ENCODE measurements at regions not wholly inside any gene's neighbourhood (a gene's known extent, or its start where the extent isn't known, plus 50 kb on each side); places are given as distances from the start of the nearest gene placed in this dataset.

- TF ChIP-seq CTCF (conservative IDR thresholded peaks at IDR 0.05): no peak
Measured at GRCh38 chr5:133786420-133786819, 174.1 kb upstream of the FSTL4 start.

GRCh38 chr5:133785182-133785581 is 172.8 kb upstream of the FSTL4 start:
- Mint-ChIP-seq H3K4me1 (peaks cover 35% of the 10 kb centered on the region), H3K27ac (no peak overlapping the region), H3K36me3 (ENCODE audit: low read depth) (no peaks in the 10 kb centered on the region), H3K4me3 (no peak overlapping the region), H3K9me3 (no peaks in the 10 kb centered on the region), H3K27me3 (ENCODE audit: insufficient read depth) (peaks cover 2% of the 10 kb centered on the region)
- H3K4me3 ChIP-seq (ENCODE audit: low read length): no peak overlapping the region
- peak; percentile 62 for TF ChIP-seq CTCF (conservative IDR thresholded peaks at IDR 0.05)
- no peaks in the 10 kb centered on the region for H3K27me3 ChIP-seq (ENCODE audit: control insufficient read depth, insufficient read depth, low read length, poor library complexity, severe bottlenecking)
- peak; percentile 68 for DNase-seq
- WGBS, 2 experiments (ENCODE audit: insufficient coverage in 1 of 2, insufficient read length in 1 of 2): 67% methylated on average over 3 of the region's 3 CpGs; no CpG with 5 or more reads in 1 of the 2 experiments
- H3K9me3 ChIP-seq (ENCODE audit: control insufficient read depth, low read length): no peaks in the 10 kb centered on the region
- no peak overlapping the region for H3K9ac ChIP-seq (ENCODE audit: extremely low read depth, low read length, poor library complexity, severe bottlenecking)
- peaks cover 3% of the 10 kb centered on the region for H3K4me1 ChIP-seq (ENCODE audit: control insufficient read depth, insufficient read depth, low read length)
- H3K36me3 ChIP-seq (ENCODE audit: control insufficient read depth, insufficient read depth, low read length): no peaks in the 10 kb centered on the region
- no peak overlapping the region for H3K27ac ChIP-seq (ENCODE audit: low read depth, low read length)

More at GRCh38 chr5:133786420-133786819, 174.1 kb upstream of the FSTL4 start:
- no peaks in the 10 kb centered on the region for H3K36me3 ChIP-seq (ENCODE audit: control insufficient read depth, insufficient read depth, low read length)
- H3K27me3 ChIP-seq (ENCODE audit: control insufficient read depth, insufficient read depth, low read length, poor library complexity, severe bottlenecking): no peaks in the 10 kb centered on the region
- no peak overlapping the region for H3K4me3 ChIP-seq (ENCODE audit: low read length)
- peak; percentile 67 for DNase-seq
- no peaks in the 10 kb centered on the region for H3K36me3 Mint-ChIP-seq (ENCODE audit: low read depth)
- WGBS, 2 experiments (ENCODE audit: insufficient coverage in 1 of 2, insufficient read length in 1 of 2): 59 to 76% methylated on average over 4 of the region's 4 CpGs
- no peaks in the 10 kb centered on the region for H3K9me3 Mint-ChIP-seq
- H3K9me3 ChIP-seq (ENCODE audit: control insufficient read depth, low read length): no peaks in the 10 kb centered on the region
- peaks cover 3% of the 10 kb centered on the region for H3K4me1 ChIP-seq (ENCODE audit: control insufficient read depth, insufficient read depth, low read length)
- H3K27me3 Mint-ChIP-seq (ENCODE audit: insufficient read depth): peaks cover 2% of the 10 kb centered on the region
- no peak overlapping the region for H3K27ac ChIP-seq (ENCODE audit: low read depth, low read length)
- H3K27ac Mint-ChIP-seq: no peak overlapping the region
- no peak overlapping the region for H3K9ac ChIP-seq (ENCODE audit: extremely low read depth, low read length, poor library complexity, severe bottlenecking)
- peaks cover 45% of the 10 kb centered on the region for H3K4me1 Mint-ChIP-seq
- H3K4me3 Mint-ChIP-seq: no peak overlapping the region

GRCh38 chr5:133783481-133783880 is 171.1 kb upstream of the FSTL4 start:
- no peak for TF ChIP-seq CTCF (conservative IDR thresholded peaks at IDR 0.05)
- Histone ChIP-seq H3K9me3 (ENCODE audit: control insufficient read depth, low read length) (no peaks in the 10 kb centered on the region), H3K27ac (ENCODE audit: low read depth, low read length) (no peak overlapping the region), H3K4me3 (ENCODE audit: low read length) (no peak overlapping the region), H3K4me1 (ENCODE audit: control insufficient read depth, insufficient read depth, low read length) (peaks cover 3% of the 10 kb centered on the region), H3K36me3 (ENCODE audit: control insufficient read depth, insufficient read depth, low read length) (no peaks in the 10 kb centered on the region), H3K27me3 (ENCODE audit: control insufficient read depth, insufficient read depth, low read length, poor library complexity, severe bottlenecking) (no peaks in the 10 kb centered on the region), H3K9ac (ENCODE audit: extremely low read depth, low read length, poor library complexity, severe bottlenecking) (no peak overlapping the region)
- H3K4me1 Mint-ChIP-seq: peaks cover 25% of the 10 kb centered on the region
- 87 to 91% methylated on average over 3 to 5 of the region's 5 CpGs for WGBS, 2 experiments (ENCODE audit: insufficient coverage in 1 of 2, insufficient read length in 1 of 2)
- DNase-seq: peak; percentile 15
- H3K27ac Mint-ChIP-seq: no peak overlapping the region
- H3K4me3 Mint-ChIP-seq: no peak overlapping the region
- H3K9me3 Mint-ChIP-seq: no peaks in the 10 kb centered on the region
- peaks cover 7% of the 10 kb centered on the region for H3K27me3 Mint-ChIP-seq (ENCODE audit: insufficient read depth)
- no peaks in the 10 kb centered on the region for H3K36me3 Mint-ChIP-seq (ENCODE audit: low read depth)

Data from endodermal cell (in vitro differentiated cells).